Parathyroid adenoma (tissue), 2 donors: ENCODE measurements at regions not wholly inside any gene's neighbourhood (a gene's known extent, or its start where the extent isn't known, plus 50 kb on each side); places are given as distances from the start of the nearest gene placed in this dataset.

Experiments used
- H2AFZ ChIP-seq: fragments of 300-600 bp; sonication (generic); one replicate; pipeline ENCODE4 v1.7.0; 2017; ENCODE audit warnings: antibody characterized with exemption, mild to moderate bottlenecking
- H3K27ac ChIP-seq: fragments of 300-600 bp; sonication (generic); one replicate; pipeline ENCODE4 v1.7.0; 2017
- H3K27me3 ChIP-seq: fragments of 300-600 bp; sonication (generic); one replicate; pipeline ENCODE4 v1.7.0; 2017; ENCODE audit warnings: low read length; ENCODE audit not compliant: control insufficient read depth, insufficient read depth
- H3K36me3 ChIP-seq: fragments of 300-600 bp; sonication (generic); one replicate; pipeline ENCODE4 v1.7.0; 2017; ENCODE audit warnings: low read length; ENCODE audit not compliant: control insufficient read depth, insufficient read depth
- H3K4me1 ChIP-seq: fragments of 300-600 bp; sonication (generic); one replicate; pipeline ENCODE4 v1.7.0; 2017; ENCODE audit warnings: control low read depth
- H3K4me2 ChIP-seq: fragments of 300-600 bp; sonication (generic); one replicate; pipeline ENCODE4 v1.7.0; 2017; ENCODE audit warnings: low read length
- H3K4me3 ChIP-seq: fragments of 300-600 bp; sonication (generic); one replicate; pipeline ENCODE4 v1.7.0; 2017; ENCODE audit warnings: low read depth, low read length
- H3K79me2 ChIP-seq: fragments of 300-600 bp; sonication (generic); one replicate; pipeline ENCODE4 v1.7.0; 2017; ENCODE audit warnings: control low read depth
- H3K9ac ChIP-seq: fragments of 300-600 bp; sonication (generic); one replicate; pipeline ENCODE4 v1.7.0; 2017; ENCODE audit warnings: mild to moderate bottlenecking
- H3K9me3 ChIP-seq: fragments of 300-600 bp; sonication (generic); one replicate; pipeline ENCODE4 v1.7.0; 2017; ENCODE audit warnings: low read length; ENCODE audit not compliant: control insufficient read depth
- TF ChIP-seq, protein P1 (sequence below): fragments of 300-600 bp; sonication (generic); IDR thresholded peaks from one replicate; pipeline ENCODE4 v1.7.0; 2017; ENCODE audit warnings: antibody characterized with exemption, mild to moderate bottlenecking
- donor health status: primary hyperparathyroidism.

DNA sequence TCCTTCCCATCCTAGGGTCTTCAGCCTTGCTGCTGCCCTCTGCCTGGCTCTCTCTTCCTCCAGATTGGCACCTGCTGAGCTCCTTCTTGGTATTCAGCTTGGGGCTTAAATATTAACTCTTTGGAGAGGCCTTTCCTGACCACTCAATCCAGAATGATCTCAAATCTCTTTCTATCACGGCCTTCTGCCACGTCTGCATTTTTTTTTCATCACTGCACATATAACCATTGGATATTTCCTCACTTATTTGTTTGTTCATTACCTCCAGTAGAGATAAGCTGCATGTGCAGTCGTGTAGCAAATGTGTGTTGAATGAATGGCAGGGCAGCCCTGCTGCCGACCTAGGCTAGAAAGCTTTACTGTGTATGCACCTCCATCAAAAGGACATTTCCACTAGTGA is 51.6 kb upstream of the MPP7 start:
- Histone ChIP-seq H3K4me2 (no peak overlapping the region), H3K4me3 (no peak overlapping the region), H3K36me3 (no peaks in the 10 kb centered on the region), H3K79me2 (no peaks in the 10 kb centered on the region), H3K9ac (no peak overlapping the region), H3K27me3 (no peaks in the 10 kb centered on the region), H2AFZ (no peak overlapping the region), H3K27ac (no peak overlapping the region), H3K9me3 (no peaks in the 10 kb centered on the region), H3K4me1 (no peaks in the 10 kb centered on the region)
- TF ChIP-seq, protein P1, sequence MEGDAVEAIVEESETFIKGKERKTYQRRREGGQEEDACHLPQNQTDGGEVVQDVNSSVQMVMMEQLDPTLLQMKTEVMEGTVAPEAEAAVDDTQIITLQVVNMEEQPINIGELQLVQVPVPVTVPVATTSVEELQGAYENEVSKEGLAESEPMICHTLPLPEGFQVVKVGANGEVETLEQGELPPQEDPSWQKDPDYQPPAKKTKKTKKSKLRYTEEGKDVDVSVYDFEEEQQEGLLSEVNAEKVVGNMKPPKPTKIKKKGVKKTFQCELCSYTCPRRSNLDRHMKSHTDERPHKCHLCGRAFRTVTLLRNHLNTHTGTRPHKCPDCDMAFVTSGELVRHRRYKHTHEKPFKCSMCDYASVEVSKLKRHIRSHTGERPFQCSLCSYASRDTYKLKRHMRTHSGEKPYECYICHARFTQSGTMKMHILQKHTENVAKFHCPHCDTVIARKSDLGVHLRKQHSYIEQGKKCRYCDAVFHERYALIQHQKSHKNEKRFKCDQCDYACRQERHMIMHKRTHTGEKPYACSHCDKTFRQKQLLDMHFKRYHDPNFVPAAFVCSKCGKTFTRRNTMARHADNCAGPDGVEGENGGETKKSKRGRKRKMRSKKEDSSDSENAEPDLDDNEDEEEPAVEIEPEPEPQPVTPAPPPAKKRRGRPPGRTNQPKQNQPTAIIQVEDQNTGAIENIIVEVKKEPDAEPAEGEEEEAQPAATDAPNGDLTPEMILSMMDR = no peak

DNA sequence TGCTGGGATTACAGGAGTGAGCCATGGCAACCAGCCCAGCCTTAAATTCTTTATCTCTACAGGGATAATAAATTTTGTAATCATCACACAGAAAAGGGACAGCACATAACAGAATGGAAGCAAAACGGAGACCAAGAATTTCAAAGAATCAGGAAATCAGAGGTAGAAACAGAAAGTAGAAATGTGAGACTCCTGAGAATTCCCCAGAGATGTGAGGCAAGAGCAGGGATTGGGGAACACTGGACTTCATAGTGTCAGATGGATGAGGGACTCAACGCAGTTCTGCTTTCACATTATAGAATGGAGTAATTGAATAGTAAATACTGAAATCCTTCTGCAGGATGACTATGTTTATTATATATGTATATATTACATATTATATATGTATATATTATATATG is 52.5 kb upstream of the MPP7 start:
- no peaks in the 10 kb centered on the region for H3K27me3 ChIP-seq
- H3K9me3 ChIP-seq = no peaks in the 10 kb centered on the region
- no peak overlapping the region for H3K4me3 ChIP-seq
- H3K9ac ChIP-seq = no peak overlapping the region
- TF ChIP-seq, protein P1 = no peak
- H3K4me2 ChIP-seq = no peak overlapping the region
- H3K79me2 ChIP-seq = no peaks in the 10 kb centered on the region
- H3K36me3 ChIP-seq = no peaks in the 10 kb centered on the region
- no peak overlapping the region for H2AFZ ChIP-seq
- H3K27ac ChIP-seq = no peak overlapping the region
- H3K4me1 ChIP-seq = no peaks in the 10 kb centered on the region

DNA sequence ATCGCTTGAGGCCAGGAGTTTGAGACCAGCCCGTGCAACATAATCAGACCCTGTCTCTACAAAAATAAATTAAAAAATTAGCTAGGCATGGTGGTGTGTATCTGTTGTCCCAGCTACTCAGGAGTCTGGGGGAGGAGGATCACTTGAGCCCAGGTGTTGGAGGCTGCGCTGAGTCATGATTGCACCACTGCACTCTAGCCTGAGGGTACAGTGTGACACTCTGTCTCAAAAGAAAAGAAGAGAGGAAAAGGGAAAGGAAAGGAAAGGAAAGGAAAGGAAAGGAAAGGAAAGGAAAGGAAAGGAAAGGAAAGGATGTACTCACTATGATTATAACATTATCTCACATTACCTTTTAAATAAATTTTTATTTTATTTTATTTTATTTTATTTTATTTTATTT is 56.5 kb upstream of the MPP7 start:
- no peaks in the 10 kb centered on the region for H3K36me3 ChIP-seq
- no peaks in the 10 kb centered on the region for H3K27me3 ChIP-seq
- no peaks in the 10 kb centered on the region for H3K4me1 ChIP-seq
- no peak overlapping the region for H2AFZ ChIP-seq
- H3K27ac ChIP-seq = no peak overlapping the region
- no peaks in the 10 kb centered on the region for H3K79me2 ChIP-seq
- no peak overlapping the region for H3K4me3 ChIP-seq
- TF ChIP-seq, protein P1 = no peak
- no peaks in the 10 kb centered on the region for H3K9me3 ChIP-seq
- H3K4me2 ChIP-seq = no peak overlapping the region
- no peak overlapping the region for H3K9ac ChIP-seq

DNA sequence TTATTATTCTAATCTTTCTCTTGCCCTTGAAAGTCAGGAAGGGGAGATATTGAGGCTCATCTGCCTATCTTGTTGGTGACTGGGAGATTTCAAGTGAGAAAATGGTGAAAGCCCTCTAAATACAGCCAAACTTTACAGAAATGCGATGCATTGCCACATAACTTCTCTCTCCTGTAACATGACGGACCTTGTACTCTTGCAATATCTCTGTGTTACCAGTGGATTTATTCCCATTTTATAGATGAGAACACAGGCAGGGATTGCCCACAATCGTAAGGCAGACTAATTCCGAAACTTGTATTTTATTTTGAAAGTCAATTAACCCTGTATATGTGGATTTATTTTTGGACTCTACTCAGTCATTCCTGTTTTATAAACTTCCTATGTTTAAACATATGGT is 57.3 kb upstream of the MPP7 start:
- H2AFZ ChIP-seq = no peak overlapping the region
- H3K79me2 ChIP-seq = no peaks in the 10 kb centered on the region
- no peak overlapping the region for H3K9ac ChIP-seq
- H3K4me2 ChIP-seq = no peak overlapping the region
- H3K9me3 ChIP-seq = no peaks in the 10 kb centered on the region
- TF ChIP-seq, protein P1 = no peak
- no peaks in the 10 kb centered on the region for H3K27me3 ChIP-seq
- H3K36me3 ChIP-seq = no peaks in the 10 kb centered on the region
- H3K27ac ChIP-seq = no peak overlapping the region
- H3K4me1 ChIP-seq = no peaks in the 10 kb centered on the region
- H3K4me3 ChIP-seq = no peak overlapping the region

DNA sequence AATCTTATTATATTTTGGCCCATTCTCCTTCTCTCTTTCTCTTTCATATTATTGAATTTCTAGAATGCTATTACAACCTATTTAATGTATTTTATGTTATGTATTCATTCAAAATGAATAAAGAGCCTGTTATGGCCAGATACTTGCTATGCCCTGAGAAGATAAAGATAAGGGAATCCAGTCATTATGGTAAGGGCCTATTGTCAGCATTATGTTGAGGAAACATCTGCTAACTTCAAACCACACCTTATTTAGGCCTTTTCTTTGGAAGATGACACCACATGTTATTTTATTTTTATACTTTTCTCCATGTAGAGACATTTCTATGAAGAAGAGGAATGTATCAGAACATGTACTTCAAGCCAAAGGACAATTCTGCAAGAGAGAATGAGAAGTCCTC is 60.5 kb upstream of the MPP7 start:
- Histone ChIP-seq H3K4me2 (no peak overlapping the region), H3K27ac (no peak overlapping the region), H3K4me3 (no peak overlapping the region), H3K79me2 (no peaks in the 10 kb centered on the region), H3K27me3 (no peaks in the 10 kb centered on the region), H3K36me3 (no peaks in the 10 kb centered on the region), H3K4me1 (no peaks in the 10 kb centered on the region), H3K9me3 (no peaks in the 10 kb centered on the region), H3K9ac (no peak overlapping the region), H2AFZ (no peak overlapping the region)
- TF ChIP-seq, protein P1 = no peak
